Islet precursor cell (in vitro differentiated cells): ENCODE measurements at regions not wholly inside any gene's neighbourhood (a gene's known extent, or its start where the extent isn't known, plus 50 kb on each side); places are given as distances from the start of the nearest gene placed in this dataset.
"Not testable (repeated sequence)": the region's sequence is repeated elsewhere in the genome, so short reads cannot be mapped to it uniquely, and the experiment has no call there.

Experiments
- DNase-seq: peaks from one replicate; pipeline ENCODE4 v3.0.0-alpha.2; 2018

DNA sequence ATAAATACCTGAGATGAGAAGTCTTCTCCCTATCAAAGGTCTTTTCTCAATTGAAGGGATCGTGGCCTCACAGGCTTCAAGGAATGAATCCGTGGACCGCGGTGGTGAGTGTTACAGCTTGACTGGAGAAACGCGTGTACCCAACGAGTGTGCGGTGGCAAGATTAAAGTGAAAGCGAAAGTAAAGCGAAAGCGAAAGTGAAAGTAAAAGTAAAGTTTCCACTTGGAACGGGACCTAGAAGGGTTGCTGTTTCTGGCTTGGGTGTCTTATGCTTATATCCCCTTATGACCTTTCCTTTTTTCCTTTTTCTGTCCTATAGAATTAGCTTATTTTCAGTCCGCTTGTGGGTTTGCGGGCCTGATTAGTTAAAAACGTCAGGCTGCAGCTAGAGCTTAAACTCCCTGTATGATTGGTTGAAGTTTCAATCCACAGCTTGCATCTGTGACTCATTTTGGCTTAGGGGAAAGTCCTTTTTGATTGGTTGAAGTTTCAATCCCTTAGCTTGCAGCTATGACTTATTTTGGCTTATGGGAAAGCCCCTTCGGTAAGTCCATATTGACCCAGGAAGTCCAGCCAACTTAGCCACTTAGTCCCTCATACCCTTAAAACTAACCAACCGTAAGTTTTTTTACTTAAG lies 924.3 kb upstream of the CDH10 start:
- no peak for DNase-seq

DNA sequence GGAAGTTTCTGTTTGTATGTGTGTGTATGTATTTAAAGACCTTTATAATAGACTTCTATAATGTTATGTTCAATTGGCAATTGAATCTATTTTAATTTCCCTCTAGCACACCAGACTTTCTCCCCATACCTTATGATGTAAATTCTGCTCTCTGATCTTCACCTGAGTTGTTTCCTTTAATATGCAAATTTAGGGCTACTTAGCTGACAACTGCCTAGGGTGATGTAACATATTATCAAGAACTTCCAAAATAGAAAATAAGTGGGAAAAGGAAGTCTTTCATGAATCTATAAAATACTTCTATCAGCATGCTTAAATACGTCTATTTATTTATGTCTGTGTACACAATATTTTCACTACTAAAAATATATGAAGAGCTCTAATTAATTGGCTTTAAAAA lies 923.5 kb upstream of the CDH10 start:
- no peak for DNase-seq

DNA sequence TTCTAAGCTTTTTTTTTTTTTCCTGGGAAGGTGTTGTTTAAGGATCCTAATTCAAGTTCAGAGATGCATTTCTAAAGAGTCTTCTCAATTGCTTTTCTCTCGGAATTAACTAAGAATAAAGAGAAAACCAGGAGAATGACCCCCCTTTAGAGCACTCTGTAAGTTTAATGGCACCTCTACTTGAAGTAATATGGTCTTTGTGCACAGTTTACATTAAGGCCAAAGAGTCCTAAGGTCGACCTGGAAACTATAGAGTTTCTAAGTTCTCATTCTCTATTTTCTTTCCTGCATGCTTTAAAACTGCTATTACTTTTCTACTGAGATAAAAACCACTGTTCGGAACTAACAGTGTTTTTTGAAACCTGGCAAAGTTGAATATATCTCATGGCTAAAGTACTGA lies 923.1 kb upstream of the CDH10 start:
- no peak for DNase-seq

DNA sequence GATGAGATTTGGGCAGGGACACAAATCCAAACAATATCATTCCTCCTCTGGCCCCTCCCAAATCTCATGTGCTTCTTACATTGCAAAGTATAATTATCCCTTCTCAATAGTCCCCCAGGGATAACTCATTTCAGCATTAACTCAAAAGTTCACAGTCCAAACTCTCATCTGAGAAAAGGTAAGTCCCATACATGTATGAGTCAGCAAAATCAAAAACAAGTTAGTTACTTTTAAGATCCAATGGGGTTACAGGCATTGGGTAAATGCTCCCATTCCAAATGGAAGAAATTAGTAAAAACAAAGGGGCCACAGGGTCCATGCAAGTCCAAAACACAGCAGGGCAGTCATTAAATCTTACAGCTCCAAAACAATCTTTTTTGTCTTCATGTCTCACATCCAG lies 917.9 kb upstream of the CDH10 start:
- DNase-seq: no peak

DNA sequence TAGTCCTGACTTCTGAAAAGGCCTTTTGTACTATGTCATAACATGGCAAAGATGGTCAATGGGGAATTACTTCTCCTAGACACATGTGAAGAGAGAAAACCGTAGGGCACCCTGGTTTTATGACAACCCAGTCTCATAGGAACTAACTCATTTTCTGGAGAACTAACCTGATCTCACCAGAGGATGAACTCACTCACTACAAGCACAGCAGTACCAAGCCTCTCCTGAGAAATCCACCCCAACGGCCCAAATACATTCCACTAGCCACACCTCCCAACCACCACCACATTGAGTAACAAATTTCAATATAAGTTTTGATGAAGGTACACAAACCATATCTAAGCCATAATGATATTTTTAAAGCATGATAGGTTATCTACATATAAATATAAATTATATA lies 909.3 kb upstream of the CDH10 start:
- no peak for DNase-seq

DNA sequence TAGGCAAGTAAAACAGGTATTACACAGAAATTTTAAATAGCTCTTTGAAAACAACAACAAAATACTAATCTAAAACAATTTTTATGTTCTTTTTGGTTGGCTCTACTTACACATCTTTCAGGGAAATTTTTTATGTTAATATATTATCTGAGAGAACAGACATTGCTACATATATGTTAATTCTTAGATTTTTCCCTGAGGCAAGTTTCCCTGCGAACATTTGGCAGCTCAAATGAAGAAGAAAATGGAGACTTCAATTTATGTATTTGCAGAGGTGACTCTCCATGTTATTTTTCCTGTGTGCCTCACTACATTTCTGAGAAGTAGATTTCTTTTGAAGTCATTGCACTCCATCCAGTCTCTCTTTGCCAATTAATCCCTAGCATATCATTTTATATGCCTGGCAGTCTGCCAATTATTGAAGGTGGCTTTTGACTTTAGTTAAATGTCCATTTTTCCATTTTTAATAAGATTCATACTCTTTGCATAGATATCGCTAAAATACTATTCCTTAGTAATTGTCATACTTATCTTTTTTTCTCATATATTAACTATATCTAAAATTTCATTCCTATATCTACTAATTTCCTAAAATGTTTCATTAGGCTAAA lies 908.2 kb upstream of the CDH10 start:
- DNase-seq: no peak

DNA sequence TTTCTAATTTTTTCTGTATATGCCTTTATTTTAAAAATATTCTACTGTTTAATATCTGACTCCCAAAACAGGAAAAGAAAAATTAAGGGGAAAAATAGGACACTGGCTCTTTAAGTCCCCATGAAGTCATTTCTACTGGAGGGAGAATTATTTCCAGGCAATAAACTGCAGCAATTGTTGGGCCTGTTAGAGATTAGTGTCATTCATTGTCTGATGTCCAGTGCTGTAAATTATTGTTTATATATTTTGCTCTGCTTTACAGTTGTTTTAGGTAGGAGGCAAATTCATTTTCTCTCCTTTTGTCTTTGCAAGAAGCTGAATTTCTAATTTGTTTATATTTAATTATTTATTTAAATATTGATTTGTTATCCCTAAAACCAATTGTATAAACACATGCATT lies 906.0 kb upstream of the CDH10 start:
- DNase-seq: no peak

DNA sequence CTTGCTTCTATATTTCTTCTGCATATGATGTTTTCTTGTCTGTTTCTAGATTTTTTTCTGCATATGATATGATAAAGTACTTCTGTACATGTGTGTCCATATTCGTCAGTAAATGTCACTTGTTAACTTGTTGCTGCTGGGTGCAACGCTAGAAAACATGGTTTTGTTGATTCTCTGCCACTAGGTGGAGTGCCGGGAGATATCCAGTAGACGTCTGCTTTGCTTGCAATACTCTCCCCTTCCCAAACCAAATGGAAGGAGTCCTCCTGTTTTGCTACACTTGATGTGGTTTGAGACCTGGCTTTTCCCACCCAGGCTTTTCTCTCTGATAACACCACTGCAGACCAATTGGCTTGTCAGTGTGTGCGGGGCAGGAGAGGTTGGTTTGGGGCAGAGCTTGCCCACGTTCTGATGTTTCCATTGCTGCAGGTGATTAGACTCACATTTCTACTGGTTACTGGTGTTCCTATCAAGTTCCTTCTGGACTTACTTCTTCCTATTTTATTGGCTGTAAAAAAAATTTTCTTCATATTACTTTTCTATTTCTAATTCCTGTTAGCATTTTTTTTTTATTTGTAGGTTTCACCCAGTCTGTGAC lies 900.0 kb upstream of the CDH10 start:
- DNase-seq: peak; percentile 78

DNA sequence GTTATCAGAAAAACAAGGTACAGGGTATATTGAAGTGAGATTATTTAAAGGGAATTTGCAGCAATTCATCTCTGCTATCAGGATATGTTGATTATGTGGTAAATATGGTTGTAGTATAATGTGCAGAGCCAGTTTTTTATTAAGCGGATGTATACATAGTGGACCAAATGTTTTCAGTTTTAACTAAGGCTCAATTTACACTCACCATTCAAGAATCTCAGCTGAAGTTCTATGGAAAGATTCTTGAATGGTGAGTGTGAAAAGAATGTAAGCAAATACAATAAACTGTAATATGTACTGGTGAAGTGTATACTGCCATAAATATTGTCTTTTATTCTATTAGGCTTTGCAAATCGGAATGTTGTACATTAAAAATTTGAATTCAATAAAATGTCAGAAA lies 895.9 kb upstream of the CDH10 start:
- DNase-seq: no peak

DNA sequence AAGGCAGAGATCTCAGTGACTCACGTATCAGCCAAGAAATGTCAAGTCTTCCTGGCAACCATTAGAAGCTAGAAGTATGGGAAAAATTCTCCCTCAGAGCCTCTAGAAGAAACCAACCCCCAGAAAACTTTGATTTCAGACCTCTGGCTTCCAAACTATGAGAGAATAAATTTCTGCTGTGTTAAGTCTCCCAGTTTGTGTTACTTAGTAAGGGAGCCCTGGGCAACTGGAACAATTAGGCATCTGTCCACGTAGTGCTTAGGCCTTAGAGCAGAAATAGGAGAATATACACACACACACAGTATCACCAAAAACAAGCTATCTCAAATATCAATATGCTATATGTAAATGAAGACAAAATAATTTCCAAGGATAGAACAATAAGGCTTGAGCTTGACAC lies 894.8 kb upstream of the CDH10 start:
- no peak for DNase-seq

DNA sequence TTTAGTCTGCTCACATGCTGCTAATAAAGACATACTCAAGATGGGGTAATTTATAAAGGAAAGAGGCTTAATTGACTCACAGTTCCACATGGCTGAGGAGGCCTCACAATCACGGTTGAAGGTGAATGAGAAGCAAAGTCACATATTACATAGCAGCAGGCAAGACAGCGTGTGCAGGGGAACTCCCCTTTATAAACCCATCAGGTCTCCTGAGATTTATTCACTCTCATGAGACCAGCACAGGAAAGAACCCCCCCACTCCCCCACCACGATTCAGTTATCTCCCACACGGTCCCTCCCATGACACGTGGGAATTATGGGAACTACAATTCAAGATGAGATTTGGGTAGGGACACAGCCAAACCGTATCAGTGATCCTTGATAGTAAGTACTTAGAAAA lies 891.7 kb upstream of the CDH10 start:
- DNase-seq: not testable (repeated sequence)

DNA sequence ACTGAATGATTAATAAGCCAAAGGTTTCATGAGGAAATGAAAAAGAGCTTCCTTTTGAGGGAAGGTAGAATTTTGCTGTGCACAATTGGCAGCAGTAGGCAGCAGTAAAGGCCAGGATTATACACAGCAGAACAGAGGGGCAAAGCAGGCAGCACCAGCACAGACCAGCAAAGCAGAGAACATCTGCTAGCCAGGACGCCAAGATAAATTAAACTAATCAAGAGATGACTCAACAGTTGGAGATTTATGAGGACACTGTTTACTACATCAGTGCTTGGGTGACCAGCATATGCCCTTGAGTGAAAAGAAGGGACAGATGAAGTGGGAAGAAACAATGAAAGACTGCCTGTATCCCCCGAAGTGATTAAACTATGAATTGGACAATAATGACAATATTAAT lies 871.4 kb upstream of the CDH10 start:
- DNase-seq: peak; percentile 58

DNA sequence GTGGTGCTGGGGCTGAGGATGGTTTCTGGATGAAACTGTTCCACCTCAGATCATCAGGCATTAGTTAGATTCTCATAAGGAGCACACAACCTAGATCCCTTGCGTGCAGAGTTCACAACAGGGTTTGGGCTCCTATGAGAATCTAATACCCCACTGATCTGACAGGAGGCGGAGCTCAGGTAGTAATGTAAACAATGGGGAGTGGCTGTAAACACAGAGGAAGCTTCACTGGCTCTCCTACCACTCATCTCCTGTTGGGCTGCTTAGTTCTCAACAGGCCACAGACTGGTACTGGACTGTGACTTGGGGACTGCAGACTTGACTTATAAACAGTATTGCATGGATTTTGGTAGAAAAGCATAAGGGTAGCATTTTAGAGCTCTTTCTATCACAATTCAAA lies 870.7 kb upstream of the CDH10 start:
- DNase-seq: no peak

DNA sequence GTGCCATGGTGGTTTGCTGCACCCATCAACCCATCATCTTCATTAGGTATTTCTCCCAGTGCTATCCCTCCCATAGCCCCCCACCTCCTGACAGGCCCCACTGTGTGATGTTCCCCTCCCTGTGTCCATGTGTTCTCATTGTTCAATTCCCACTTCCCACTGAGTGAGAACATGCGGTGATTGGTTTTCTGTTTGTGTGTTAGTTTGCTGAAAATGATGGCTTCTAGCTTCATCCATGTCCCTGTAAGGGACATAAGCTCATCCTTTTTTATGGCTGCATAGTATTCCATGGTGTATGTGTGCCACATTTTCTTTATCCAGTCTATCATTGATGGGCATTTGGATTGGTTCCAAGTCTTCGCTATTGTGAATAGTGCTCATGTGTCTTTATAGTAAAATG lies 865.9 kb upstream of the CDH10 start:
- not testable (repeated sequence) for DNase-seq

DNA sequence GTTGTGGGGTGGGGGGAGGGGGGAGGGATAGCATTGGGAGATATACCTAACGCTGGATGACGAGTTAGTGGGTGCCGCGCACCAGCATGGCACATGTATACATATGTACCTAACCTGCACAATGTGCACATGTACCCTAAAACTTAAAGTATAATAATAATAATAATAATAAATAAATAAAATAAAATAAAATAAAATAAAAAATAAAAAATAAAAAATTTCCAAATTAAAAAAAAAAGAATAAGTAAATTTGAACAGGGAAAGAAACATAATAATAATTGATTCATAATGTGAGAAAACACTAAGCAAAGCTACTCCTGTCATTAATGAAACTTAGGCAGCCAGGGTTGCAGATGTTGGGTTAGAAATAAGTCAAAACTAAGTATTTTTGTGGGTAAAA lies 863.2 kb upstream of the CDH10 start:
- DNase-seq: not testable (repeated sequence)

DNA sequence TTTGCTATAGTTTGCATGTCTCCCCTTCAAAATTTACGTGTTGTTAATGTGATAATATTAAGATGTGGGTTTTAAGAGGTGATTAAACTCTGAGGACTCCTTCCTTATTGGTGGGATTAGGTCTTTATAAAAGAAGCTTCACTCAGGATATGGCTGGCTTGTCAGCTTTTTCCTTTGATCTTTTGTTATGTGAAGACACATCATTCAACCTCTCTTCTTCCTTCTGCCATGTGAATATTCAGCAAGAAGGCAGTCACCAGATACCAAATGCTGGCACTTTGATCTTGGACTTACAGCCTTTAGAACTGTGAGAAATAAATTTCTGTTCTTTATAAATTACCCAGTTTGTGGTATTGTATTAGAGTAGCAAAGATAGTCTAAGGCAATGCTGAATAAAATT lies 855.9 kb upstream of the CDH10 start:
- no peak for DNase-seq

DNA sequence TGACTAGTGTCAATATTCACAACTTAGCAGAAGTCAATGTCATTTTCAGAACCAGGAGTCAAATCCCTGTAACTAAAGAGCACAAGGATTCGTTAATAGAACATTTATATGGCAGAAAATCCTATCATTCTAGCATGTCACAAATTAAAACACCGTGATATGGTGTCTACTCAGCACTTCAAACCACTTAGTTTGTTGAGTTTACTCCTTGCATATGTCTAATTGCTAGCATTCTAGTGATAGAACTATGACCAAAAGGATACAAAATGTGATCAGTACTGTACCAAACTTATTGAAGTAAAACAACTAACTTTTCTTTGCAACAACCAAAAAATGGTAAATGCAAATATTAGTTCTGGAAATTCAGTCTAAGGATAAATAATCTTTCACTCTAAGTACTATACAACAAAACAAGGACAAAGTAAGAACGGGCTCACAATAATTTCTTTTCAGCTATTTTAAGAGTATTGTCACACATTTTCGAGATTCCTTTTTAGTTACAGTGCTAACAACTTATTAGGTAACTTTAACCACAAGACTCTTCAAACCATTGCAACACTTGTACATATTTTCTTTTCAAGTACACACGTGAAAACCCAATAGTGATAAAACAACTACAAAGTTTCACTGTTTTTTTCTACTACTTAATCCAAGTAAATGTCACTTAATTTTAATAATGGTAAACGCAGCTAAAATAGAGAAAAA lies 845.2 kb upstream of the CDH10 start:
- no peak for DNase-seq

DNA sequence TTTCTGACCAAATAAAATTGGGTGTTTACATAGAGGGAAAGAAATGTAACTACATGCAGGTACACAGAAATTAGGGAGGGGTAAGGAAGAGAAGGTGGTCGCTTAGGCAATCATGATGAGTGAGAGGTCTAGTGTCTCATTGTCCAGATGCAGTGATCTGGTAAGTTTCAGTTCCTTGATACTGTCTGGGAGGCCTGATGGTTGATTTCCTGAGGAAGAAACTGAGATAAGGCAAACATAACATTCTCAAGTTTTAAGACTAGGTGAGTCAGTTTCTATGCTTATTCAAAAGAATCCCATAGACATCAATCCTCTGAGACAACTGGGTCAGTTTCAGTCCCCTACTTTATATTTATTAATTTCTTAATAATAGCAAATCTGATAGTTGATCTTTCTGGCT lies 843.3 kb upstream of the CDH10 start:
- DNase-seq: no peak

DNA sequence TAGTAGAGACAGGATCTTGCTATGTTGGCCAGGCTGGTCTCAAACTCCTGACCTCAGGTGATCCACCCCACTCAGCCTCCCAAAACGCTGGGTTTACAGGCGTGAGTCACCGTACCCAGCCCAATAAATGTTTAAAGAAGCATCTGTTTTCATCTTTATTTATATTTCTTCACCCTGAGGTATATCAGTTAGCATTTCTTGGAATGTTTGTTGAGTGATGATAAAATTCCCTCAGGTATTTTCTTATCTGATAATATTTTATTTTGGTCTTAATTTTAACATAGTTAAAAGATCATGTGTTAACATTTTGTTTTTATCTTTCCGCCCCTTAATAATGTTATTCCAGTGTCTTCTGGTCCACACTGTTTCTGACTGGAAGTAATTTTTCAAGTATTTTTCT lies 839.6 kb upstream of the CDH10 start:
- no peak for DNase-seq

DNA sequence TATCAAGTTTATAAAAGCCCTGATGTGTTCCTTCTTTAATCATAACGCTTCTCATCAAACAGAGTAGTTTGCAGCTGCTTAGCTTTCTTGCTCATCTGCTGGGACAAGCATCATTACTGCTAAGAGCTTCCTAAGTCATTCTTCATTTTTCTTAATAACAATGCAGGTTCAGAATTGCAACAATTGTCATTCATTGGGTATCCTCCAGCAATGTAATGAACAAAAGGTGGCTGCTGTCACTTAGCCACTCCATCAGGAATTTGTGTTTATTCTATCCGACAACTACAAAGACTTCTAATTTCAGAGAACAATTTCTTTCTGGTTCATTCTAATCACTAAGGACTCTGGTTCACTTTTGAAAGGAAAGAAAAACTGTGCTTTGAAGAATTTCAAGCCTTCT lies 836.7 kb upstream of the CDH10 start:
- no peak for DNase-seq

DNA sequence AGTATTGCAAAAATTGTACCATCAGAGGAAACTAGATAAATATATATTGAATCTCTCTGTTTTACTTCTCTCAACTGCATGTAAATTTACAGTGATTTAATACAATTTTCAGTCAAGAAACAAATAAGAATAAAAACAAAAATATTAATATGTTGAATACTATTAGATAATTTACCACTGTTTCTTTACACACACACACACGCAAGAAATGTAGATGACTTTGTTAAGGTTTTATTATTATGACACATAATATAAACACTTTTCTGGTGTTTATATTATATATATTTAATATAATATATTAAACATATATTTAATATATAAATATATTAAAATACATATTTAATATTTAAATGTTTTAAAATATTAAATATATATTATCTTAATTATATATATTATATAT lies 814.3 kb upstream of the CDH10 start:
- DNase-seq: no peak

DNA sequence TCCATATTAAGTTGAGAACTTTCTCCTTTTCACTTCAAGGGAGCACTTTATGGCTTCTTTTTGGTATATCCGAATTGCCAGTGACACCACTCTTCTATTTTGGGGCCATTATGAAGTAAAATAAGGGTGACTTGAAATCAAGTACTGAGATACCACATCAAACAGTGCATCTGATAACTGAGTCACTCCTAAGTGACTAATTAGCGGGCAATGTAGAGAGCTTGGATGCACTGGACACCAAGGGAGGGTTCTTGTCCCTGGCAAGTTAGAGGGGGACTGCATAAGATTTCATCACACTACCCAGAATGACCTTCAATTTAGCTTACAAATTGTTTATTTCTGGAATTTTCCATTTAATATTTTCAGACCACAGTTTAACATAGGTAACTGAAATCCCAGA lies 813.9 kb upstream of the CDH10 start:
- peak; percentile 54 for DNase-seq

DNA sequence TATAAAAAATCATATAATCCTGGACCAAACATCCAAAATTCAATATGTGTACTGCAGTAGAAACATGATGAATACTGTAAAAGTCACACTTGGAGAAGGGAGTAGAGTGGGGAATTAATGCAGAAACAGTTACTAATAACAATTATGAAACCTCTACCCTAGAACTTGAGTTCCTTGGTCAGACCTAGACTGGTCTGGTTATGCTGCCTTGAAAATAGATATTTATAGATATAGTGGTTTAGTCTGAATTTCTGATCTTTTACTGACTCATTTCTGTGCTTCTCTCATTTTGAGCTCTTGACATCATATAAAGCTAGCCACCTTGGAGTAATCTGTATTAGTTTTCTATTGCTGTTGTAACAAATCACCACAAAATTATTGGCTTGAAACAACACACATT lies 808.7 kb upstream of the CDH10 start:
- DNase-seq: no peak

DNA sequence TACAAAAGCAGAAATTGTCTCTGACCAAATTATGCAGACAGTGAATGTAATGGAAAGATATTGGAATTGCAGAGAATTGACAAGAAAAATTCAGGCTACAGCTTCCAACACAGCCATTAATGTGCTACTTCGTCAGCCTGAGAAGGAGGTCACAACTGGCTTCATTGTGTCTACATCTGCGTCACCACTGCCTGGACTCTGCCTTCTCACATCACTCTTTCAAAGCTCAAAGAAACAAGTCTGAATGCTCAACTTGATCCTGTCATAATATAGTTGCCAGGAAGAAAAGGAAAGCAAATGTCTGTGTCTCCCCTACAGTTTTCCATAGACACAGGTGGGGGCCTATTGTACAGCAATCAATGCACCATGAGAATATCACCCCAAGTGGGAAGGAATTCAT lies 806.5 kb upstream of the CDH10 start:
- DNase-seq: no peak
